ENCODE measurements at regions not wholly inside any gene's neighbourhood (a gene's known extent, or its start where the extent isn't known, plus 50 kb on each side); places are given as distances from the start of the nearest gene placed in this dataset.
"Not testable (repeated sequence)": the region's sequence is repeated elsewhere in the genome, so short reads cannot be mapped to it uniquely, and the experiment has no call there.

DNA sequence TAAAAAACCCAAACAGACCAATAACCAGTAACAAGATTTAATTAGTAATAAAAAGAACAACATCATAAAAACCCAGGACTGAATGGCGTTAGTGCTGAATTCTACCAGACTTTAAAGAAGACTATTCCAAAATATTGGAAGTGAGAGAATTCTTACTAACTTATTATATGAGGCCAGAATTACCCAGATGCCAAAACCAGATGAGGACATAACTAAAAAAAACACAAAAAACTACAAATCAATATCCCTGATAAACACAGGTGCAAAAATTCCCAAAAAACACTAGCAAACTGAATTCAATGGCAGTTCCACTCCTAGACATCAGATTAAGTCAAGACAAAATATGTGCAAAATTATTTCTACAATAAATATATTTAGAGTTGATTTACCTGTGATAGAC lies 400.1 kb upstream of the PABPC4L start:
- no peak for DNase-seq

DNA sequence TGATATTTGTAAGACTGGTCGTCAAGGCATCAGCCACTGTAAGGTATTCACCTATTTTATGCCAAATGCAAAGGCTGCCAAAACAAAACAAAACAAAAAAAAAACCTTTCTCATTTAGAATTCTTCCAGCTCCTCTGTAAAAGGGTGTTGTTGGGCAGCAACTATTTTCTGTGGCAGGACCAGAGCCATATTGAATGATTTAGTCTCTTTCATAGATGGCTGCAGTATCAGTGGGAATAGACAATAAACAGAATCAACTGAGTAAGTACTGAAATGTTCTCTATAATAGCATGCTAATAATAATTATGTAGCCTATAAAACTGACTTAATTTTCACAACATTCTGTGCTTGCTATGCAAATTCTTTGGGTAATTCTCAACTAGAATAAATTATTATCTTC lies 389.7 kb upstream of the PABPC4L start:
- DNase-seq = no peak

DNA sequence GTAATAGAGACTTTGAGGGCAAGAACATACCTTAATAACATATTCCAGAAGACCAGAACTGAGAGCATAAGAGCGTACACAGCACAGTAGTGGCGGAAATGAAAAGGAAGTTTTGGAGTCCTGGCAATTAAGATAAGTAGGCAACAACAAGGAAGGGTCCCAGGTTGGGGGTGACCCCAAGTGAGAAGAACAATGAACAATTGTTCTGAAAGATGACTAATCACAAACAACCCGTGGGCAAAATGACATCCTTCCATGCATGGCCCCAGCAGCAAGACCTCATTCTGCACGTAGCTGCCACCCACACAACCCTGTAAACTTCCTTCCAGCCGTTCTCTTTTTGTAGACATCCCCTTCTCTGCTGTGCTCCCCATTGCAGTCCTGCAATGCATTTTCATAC lies 384.4 kb upstream of the PABPC4L start:
- no peak for DNase-seq

DNA sequence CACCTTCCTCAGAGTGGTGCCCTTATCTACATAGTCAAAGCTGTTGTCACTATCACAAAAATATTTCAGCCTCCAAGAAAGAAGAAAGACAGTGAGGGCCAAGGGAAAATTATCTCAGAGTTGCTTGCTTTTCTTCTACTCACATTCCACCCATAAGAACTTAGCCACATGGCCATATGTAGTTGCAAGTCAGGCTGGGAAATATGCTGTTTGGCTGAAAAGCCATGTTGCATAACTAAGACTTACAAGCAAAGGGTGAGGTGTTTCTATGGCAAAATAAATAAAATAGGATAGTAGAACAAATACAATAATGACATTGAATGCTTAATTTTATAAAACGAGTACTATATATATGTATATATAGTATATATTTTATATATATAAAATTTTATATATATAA lies 365.9 kb upstream of the PABPC4L start:
- DNase-seq = no peak

DNA sequence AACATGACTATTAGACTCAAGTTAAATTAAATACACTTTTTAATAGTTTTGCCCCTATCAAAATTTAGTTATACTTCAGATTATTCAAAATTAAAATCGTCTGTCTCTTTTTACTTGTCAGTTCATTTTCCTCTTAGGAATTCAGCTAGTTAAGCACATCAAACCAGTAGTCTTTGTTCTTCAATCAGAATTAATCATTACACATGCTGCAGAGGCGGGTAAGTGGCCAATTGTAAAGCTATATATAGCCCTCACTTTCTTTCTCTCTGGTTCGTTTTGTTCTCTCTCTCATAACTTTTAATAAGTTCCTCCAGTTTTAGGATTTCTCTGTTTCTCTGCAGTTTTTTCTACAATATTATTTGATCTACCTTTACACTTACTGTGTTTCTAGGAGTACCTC lies 359.1 kb upstream of the PABPC4L start:
- DNase-seq = no peak

DNA sequence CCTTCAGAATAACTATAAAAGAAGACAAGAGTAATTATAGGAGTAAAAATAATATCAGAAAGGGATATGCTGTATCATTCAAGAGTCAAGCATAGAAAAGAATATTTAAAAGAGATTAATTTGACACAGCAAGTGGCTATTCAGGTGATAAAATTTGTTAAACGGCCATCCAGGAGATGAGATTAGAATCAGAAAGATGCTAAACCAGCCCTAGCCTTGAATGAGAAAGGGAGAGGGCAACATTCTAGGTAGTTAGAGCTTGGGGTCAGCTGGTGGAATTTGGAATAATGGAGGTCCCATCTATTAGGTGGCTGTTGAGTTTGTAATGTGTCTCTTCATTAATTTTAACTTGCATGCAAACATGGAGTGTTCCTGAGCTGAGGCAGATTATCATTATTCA lies 350.5 kb upstream of the PABPC4L start:
- no peak for DNase-seq

DNA sequence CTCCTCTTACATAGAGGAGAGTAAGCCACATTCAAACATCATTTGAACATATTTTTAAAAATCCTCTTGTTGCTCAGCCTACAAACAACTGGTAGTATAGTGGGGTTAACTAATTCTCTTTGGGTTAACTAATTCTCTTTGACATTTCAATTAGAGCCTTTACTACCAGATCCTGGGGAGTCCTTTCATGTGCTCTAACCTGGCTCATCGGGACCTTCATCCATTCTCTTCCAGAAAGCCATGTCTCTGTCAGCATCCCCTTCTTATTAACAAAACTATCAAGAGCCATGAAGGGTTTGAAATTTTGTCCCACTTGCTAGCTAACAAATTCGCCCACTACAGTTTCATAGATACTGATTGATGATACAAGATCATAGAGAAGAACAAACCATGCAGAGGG lies 349.8 kb upstream of the PABPC4L start:
- no peak for DNase-seq

DNA sequence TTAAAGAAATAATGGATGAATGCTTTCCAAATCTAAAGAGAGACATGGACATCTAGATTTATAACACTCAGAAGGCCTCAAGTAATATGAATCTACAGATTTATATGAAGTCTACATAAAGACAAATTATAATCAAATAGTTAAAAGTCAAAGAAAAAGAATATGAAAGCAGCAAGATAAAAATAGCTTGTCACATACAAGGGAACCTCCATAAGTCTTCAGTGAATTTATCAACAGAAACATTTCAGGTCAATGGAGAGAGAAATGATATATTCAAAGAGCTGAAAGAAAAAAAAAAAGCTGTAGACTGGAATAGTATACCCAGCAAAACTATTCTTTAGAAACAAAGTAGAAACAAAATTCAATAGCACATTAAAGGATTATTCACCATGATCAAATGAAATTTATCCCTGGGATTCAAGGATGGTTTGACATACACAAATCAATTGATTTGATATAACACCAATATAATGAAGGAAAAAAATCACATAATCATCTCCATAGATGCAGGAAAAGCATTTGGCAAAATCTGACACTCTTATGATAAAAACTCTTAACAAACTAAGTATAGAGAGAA lies 346.6 kb upstream of the PABPC4L start:
- DNase-seq = no peak

DNA sequence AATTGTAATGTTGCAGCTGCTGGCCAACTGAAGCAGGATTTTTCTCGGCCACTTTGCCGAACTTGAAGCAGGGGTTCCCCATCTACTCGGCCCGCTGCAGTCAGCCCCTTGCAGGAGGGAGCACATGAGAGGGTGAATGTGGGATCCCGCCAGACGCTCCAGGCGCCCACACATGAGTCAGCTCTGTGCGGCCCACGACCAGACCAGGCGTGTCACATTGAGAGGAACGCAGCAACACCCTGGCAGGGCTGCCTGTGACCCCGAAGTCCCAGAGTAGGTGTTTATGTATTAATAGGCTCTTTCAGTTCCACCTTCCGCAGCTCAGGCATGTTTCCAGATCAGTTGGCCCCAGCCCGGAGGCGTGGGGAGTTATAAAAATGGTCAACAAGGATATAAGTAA lies 344.7 kb upstream of the PABPC4L start:
- DNase-seq = no peak

DNA sequence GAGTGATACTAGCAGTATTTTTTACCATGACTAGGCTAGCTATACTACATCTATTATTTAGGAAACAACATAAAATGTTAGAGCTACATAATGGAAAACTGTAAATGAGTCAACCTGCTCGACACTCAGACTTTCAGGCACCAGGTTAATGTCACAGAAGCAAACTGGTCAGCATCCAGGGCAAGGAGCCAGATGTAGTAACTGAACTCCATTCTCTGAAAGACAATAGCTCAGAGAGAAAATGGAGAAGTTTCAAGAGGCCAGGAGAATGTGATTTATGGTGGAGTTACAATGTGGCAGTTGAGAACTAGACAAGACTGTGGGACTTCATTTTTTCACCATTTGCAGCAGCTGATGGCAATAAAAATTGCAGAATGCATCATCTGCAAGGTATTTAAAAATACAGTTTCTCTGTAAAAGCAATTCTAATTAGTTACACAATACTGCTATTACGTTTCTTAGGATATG lies 342.7 kb upstream of the PABPC4L start:
- DNase-seq = no peak

DNA sequence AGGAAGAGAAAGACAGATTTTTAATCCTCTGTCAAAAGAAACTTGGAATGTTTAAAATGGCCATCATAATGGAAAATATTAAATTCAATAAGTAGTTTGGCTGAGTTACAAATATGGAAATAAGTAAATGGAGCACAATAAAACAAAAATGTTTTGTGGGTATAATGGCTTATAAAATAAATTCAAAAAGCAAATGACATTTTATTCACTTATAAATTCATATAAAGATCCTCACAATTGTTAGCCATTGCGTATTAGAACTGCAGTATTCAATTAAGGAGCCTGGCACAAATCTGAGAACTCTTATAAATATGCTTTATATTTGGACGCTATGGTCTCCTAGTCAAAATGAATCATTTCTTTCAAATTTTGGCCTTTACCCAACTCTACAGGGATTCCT lies 339.0 kb upstream of the PABPC4L start:
- DNase-seq = no peak

DNA sequence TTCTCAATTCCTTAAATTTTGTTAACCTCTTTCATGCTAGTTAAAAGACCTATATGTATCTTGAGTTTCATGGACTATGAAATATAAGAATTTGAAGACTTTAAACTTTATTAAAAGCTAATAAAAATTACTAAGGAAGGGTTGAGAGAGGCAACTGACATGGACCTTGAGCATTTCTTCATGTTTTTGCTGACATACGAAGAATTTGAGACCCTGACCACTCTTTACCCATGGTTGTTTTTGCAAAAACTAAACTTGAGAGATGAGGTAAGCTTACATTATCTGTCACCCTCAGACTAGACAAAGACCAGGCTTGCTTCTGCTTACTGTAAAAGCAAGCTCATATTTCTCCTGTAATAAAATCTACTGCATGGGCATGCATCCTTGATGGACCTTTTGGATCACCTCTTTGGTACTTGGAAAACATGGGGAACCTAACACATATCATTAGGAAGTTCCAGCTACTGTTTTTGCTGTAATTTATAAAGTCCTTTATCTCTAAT lies 338.2 kb upstream of the PABPC4L start:
- DNase-seq = no peak

DNA sequence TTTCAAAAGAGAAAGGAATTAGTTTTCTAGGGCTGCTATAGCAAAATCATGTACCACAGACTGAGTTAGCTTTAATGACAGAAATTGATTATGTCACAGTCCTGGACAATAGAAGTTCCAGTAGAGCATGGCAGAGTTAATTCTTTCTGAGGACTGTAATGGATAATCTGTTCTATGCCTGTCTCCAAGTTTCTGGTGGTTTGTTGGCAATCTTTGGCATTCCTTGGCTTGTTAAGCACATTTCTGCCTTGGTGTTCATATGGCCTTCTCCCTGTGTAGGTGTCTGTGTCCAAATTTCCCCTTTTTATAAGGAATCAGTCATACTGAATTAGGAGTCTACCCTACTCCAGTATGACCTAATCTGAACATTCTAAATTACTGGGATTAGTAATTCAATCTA lies 336.1 kb upstream of the PABPC4L start:
- DNase-seq = no peak

DNA sequence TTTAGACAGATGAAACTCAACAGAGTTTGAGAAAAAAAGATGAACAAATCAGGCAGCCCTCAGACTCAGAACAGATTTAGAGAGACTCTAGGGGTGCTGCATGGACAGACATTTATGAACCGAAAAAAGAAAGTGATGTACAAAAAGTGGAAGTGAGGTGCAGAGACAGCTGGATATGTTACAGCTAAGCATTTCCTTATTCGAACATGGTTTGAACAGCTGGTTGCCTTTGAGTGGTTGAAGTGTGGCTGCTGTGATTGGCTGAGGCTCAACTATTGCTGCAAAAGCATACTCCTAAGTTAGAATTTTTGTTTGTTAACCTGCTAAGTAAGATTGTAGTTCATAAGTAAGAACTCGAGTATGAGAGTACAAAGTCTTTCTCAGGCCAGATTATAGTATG lies 331.5 kb upstream of the PABPC4L start:
- DNase-seq = no peak

DNA sequence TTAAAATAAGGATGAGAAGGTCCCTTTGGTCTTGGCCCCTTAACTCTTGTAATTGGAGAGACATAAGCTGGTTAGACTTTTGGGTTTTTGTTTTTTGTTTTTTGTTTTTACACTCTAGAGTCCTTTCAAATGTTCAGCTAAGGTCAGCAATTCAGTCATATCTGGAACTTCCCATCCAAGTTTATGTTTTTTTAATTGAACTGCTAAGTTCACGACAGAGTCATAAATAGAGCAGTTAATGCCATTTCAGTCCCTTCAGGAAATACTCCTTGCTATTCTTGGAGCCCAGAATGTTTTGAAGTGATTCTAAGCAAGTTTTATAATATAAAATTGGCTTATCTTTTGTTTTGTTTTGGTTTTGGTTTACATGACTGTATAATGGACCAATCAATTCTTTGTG lies 329.4 kb upstream of the PABPC4L start:
- no peak for DNase-seq

DNA sequence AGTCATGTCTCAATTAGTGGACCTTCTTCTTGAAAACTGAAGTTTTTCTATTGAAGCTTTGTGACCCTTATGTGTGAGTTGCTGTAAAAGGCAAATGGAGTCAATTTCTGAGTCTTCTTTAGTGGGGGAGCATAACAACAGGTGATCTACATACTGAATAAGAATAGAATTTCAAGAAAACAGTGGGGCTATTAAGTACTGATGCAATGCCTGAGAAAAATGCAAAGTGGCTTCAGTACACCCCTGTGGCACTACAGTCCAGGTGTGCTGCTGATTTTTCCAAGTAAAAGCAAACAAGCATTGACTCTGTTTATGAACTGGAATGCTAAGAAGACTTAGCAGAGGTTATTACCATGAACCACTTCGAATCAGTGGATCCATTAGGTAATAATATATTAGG lies 328.0 kb upstream of the PABPC4L start:
- DNase-seq = no peak

DNA sequence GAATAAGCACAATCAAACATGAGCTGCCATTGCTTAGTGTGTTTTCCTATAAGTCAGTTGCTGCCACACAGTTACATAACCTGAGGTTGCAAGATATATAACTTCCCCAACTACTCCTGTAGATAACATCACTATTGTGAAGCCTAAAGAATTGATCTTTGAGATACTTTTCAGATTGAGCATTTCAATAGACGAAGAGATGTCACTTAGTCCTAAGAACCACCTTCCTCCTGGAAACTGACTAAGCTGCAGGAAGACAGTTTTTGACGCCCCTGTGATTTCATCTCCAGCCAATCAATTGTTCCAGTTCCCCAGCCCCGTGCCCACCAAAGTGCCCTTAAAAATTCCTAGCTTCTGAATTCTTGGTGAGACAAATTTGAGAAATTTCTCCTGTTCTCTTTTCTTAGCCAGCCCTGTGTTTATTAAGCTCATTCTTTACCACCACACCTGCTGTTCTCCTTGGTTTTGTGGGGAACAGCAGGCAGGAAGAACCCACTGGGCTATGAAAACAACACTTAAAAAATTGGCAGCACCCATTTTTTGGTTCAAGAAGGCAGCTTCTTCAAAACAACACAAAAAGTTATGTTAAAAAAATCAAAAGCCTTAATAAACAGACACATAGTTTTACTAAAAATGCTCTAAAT lies 317.1 kb upstream of the PABPC4L start:
- no peak for DNase-seq

DNA sequence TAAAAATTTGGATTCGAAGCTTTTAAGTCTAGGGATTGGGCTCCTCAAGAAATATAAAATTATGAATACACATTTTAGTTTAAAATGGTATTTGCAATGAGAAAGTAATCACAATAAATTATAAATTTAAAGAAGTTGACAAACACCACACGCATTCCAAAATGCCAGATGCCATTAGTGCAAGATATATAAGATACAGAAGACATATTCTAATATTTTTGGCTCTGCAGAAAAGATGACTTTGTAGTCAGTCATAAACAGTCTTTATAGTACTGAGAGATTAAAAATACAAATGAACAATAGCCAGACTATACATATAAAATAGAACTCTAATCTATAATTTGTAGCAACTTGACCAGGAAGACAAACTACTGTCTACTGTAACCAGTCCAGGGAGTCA lies 309.0 kb upstream of the PABPC4L start:
- no peak for DNase-seq

DNA sequence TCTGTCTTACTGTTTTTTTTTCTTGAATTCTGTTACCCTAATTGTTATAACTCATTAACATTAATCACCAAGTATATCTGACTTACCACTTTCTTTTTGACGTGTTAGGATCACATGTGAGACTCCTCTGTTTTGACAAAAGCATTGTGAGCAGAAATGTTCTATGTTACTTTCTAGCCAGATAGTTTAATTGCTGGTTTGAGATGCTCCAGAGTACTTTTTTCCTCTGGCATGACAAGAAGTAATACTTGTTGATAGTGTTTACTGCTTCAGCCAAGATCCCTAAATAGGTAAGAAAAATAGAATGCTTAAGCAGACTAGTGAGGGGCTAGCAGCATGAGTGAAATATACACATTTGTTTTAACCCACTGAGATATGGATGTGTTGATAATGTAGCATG lies 303.9 kb upstream of the PABPC4L start:
- no peak for DNase-seq

DNA sequence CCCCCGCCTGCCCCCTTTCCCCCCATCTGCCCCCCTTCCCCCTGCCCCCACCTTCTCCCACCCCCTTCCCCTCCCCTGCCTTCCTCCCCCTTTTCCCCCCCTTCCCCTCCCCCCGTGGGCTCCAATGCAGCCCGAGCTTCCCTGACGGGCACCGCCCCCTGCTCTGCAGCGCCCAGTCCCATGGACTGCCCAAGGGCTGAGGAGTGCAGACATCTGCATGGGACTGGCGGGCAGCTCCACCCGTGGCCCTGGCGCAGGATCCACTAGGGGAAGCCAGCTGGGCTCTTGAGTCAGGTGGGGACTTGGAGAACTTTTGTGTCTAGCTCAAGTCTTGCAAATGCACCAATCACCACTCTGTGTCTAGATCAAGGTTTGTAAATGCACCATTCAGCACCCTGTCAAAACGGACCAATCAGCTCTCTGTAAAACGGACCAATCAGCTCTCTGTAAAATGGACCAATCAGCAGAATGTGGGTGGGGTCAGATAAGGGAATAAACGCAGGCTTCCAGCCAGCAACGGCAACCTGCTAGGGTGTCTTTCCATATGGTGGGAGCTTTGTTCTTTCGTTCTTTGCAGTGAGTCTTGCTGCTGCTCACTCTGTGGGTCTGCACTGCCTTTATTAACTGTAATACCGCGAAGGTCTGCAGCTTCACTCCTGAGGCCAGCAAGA lies 300.5 kb upstream of the PABPC4L start:
- DNase-seq = no peak

DNA sequence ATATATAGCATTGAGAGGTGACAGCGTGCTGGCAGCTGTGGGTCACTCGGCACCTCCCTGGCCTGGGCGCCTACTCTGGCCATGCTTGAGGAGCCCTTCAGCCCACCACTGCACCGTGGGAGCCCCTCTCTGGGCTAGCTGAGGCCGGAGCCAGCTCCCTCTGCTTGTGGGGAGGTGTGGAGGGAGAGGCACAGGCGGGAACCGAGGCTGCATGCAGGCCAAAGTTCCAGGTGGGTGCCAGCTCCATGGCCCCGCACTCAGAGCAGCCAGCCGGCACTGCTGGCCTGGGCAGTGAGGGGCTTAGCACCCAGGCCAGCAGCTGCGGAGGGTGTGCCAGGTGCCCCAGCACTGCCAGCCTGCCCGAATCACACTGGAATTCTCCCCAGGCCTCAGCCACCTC lies 299.9 kb upstream of the PABPC4L start:
- DNase-seq = not testable (repeated sequence)

DNA sequence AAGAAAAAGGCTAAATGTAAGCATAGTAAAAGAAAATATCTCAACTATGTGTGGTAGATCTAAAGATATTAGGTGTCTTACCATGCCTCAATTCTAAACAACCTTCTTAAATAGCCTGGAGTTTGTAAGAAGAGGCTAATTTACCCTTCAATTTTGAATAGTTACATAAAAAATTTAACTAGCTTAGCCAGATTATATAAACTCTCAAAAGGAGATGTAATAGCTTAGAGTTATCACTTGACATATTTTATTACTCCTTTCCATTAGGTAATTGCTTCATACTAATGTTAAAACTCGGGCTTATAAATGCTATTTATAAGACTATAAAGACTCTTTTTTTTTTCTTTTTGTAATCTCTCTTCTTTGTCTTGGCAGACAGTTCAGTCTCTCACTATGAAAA lies 297.5 kb upstream of the PABPC4L start:
- no peak for DNase-seq

DNA sequence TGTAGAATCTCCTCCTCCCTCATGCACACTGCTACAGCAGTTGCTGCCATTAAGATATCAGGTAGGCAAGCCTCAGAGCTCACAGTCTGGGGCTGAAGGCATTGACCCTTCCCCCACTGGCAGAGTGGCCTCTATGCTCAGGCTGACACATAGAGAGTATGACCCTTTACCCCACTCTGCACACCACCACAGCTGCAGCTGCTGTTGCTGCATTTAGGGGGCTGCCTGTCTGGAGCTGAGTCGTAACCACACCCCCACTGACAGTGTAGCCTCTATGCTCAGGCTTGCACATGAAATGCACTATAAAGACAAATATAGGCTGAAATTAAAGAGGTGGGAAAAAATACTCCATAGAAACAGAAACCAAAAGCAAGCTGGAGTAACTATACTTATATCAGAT lies 289.3 kb upstream of the PABPC4L start:
- DNase-seq = no peak

DNA sequence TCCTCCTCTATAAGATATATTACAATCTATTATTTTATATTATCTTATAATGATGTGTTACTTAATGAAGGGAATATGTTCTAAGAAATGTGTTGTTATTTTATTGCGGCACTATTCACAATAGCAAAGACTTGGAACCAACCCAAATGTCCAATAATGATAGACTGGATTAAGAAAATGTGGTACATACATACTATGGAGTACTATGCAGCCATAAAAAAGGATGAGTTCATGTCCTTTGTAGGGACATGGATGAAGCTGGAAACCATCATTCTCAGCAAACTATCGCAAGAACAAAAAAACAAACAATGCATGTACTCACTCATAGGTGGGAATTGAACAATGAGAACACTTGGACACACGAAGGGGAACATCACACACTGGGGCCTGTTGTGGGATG lies 281.9 kb upstream of the PABPC4L start:
- DNase-seq = not testable (repeated sequence)
